ENCODE measurements at regions not wholly inside any gene's neighbourhood (a gene's known extent, or its start where the extent isn't known, plus 50 kb on each side); places are given as distances from the start of the nearest gene placed in this dataset.

DNA sequence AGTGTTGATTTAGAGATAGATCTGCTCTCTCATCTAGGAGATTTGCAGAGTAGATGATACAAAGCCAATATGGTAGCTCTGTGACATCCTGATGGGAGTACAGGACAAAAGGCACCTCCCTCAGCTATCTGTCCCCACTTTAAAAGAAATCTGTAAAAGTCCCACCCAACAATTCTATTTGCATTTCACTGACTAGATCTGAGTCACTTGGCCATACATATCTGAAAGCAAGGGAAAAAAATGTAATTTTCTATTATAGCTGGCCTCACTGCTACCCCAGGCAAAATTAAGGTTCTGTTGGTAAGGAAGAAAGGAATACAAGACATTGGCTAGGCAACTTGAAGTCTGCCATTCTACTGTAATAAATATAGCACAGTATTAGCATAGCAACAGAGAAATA, 96.2 kb upstream of the RNF180 start:
- TF ChIP-seq, protein P1, sequence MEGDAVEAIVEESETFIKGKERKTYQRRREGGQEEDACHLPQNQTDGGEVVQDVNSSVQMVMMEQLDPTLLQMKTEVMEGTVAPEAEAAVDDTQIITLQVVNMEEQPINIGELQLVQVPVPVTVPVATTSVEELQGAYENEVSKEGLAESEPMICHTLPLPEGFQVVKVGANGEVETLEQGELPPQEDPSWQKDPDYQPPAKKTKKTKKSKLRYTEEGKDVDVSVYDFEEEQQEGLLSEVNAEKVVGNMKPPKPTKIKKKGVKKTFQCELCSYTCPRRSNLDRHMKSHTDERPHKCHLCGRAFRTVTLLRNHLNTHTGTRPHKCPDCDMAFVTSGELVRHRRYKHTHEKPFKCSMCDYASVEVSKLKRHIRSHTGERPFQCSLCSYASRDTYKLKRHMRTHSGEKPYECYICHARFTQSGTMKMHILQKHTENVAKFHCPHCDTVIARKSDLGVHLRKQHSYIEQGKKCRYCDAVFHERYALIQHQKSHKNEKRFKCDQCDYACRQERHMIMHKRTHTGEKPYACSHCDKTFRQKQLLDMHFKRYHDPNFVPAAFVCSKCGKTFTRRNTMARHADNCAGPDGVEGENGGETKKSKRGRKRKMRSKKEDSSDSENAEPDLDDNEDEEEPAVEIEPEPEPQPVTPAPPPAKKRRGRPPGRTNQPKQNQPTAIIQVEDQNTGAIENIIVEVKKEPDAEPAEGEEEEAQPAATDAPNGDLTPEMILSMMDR (IDR thresholded peaks at IDR 0.05; ENCODE audit: extremely low read depth in 1 of 2, insufficient read depth in 1 of 2, low read depth in 1 of 2, low read length in 2 of 2) = no peak
- TF ChIP-seq POLR2A (IDR thresholded peaks at IDR 0.05; ENCODE audit: low read depth, low read length) (no peak), EZH2 (IDR thresholded peaks at IDR 0.05; ENCODE audit: borderline replicate concordance, low read depth, low read length, severe bottlenecking) (no peak), POLR2AphosphoS5 (IDR thresholded peaks at IDR 0.05; ENCODE audit: insufficient read depth, low read depth, low read length) (no peak)
- TF ChIP-seq, protein P2, sequence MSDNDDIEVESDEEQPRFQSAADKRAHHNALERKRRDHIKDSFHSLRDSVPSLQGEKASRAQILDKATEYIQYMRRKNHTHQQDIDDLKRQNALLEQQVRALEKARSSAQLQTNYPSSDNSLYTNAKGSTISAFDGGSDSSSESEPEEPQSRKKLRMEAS (IDR thresholded peaks at IDR 0.05; ENCODE audit: insufficient read depth, insufficient read length) = no peak
